DND-41 (cell line): ENCODE measurements at regions not wholly inside any gene's neighbourhood (a gene's known extent, or its start where the extent isn't known, plus 50 kb on each side); places are given as distances from the start of the nearest gene placed in this dataset.

Experiments
- ATAC-seq: fragments of 200-7000 bp; cut with Tn5 transposase; 3 replicates; pipeline ENCODE4 v1.9.1; 2021; ENCODE audit warnings: low read depth; ENCODE audit not compliant: insufficient read depth
- DNase-seq: peaks from one replicate; pipeline ENCODE4 v3.0.0-alpha.2; 2020
- H2AFZ ChIP-seq: 2 replicates; pipeline ENCODE4 v1.6.0; 2012; ENCODE audit warnings: low read depth, low read length
- H3K27ac ChIP-seq: 2 replicates; pipeline ENCODE4 v1.5.1; 2012; ENCODE audit warnings: low read length, inconsistent platforms
- H3K27me3 ChIP-seq: fragments of 200-600 bp; sonication (generic); 2 replicates; pipeline ENCODE4 v1.6.0; 2012; ENCODE audit warnings: low read length, mild to moderate bottlenecking, inconsistent platforms; ENCODE audit not compliant: insufficient read depth, poor library complexity
- H3K36me3 ChIP-seq: 2 replicates; pipeline ENCODE4 v1.5.1; 2012; ENCODE audit warnings: low read length, inconsistent platforms; ENCODE audit not compliant: insufficient read depth
- H3K4me1 ChIP-seq: 2 replicates; pipeline ENCODE4 v1.5.1; 2012; ENCODE audit warnings: mild to moderate bottlenecking, low read length; ENCODE audit not compliant: insufficient read depth
- H3K4me2 ChIP-seq: 2 replicates; pipeline ENCODE4 v1.6.0; 2012; ENCODE audit warnings: mild to moderate bottlenecking, moderate library complexity, low read length, inconsistent platforms; ENCODE audit not compliant: insufficient read depth
- H3K4me3 ChIP-seq, 2 experiments: fragments of 200-600 bp in 1 of 2; shearing (Covaris generic) in 1 of 2; 2 replicates each; pipeline ENCODE4 v1.5.1; 2012 to 2016; ENCODE audit warnings: inconsistent platforms in 2 of 2, low read length in 2 of 2, mild to moderate bottlenecking in 2 of 2, low read depth in 1 of 2, moderate library complexity in 1 of 2
- H3K79me2 ChIP-seq: 2 replicates; pipeline ENCODE4 v1.6.0; 2012; ENCODE audit warnings: low read length, inconsistent platforms; ENCODE audit not compliant: insufficient read depth
- H3K9ac ChIP-seq: 2 replicates; pipeline ENCODE4 v1.6.0; 2012; ENCODE audit warnings: low read depth, mild to moderate bottlenecking, inconsistent platforms, low read length, moderate library complexity
- H3K9me3 ChIP-seq: 2 replicates; pipeline ENCODE4 v1.5.1; 2012; ENCODE audit warnings: low read length, moderate library complexity, mild to moderate bottlenecking, inconsistent platforms; ENCODE audit not compliant: insufficient read depth, severe bottlenecking
- H4K20me1 ChIP-seq: 2 replicates; pipeline ENCODE4 v1.6.0; 2012; ENCODE audit warnings: low read length; ENCODE audit not compliant: insufficient read depth
- CTCF ChIP-seq: IDR thresholded peaks from 2 replicates; pipeline ENCODE4 v1.5.1; 2012; ENCODE audit warnings: borderline replicate concordance, low read length, moderate library complexity, mild to moderate bottlenecking; ENCODE audit not compliant: poor library complexity, severe bottlenecking; ENCODE audit errors: extremely low read depth
- EZH2 ChIP-seq: IDR thresholded peaks from 3 replicates; pipeline ENCODE4 v1.6.1; 2012; ENCODE audit warnings: borderline replicate concordance, low read depth, mild to moderate bottlenecking, moderate library complexity, low read length, inconsistent platforms; ENCODE audit not compliant: severe bottlenecking

- no peaks in the 10 kb centered on the region; the same call in 1 of the 2 replicates for H4K20me1 ChIP-seq
- no peaks in the 10 kb centered on the region for H3K79me2 ChIP-seq
- H3K36me3 ChIP-seq = no peaks in the 10 kb centered on the region
- no peak overlapping the region for H3K4me2 ChIP-seq
- no peaks in the 10 kb centered on the region for H3K9me3 ChIP-seq
- no peak overlapping the region for H3K4me3 ChIP-seq
- H2AFZ ChIP-seq = no peak overlapping the region
- no peak for TF ChIP-seq EZH2
- TF ChIP-seq CTCF = no peak
- no peak overlapping the region for H3K27ac ChIP-seq
- H3K4me1 ChIP-seq = no peaks in the 10 kb centered on the region
- DNase-seq (no peak), ATAC-seq (no peak)
- H3K27me3 ChIP-seq = peaks cover 1% of the 10 kb centered on the region
- H3K9ac ChIP-seq = no peak overlapping the region
Observed at GRCh38 chr17:6177941-6178694, 107.9 kb downstream of the WSCD1 start.
